Trophoblast cell (in vitro differentiated cells and primary cell): ENCODE measurements at regions not wholly inside any gene's neighbourhood (a gene's known extent, or its start where the extent isn't known, plus 50 kb on each side); places are given as distances from the start of the nearest gene placed in this dataset.

ENCODE experiments used
- DNase-seq, 2 donors: peaks; one replicate each; pipeline ENCODE4 v3.0.0-alpha.2; 2016
- H2AFZ ChIP-seq: 2 replicates; pipeline ENCODE4 v1.6.1; 2013; ENCODE audit warnings: low read length, moderate library complexity, mild to moderate bottlenecking; ENCODE audit not compliant: insufficient read depth, poor library complexity
- H2AK5ac ChIP-seq: 2 replicates; pipeline ENCODE4 v1.6.1; 2013; ENCODE audit warnings: mild to moderate bottlenecking, low read length
- H2BK120ac ChIP-seq: 2 replicates; pipeline ENCODE4 v1.6.1; 2013; ENCODE audit warnings: low read length, mild to moderate bottlenecking, moderate library complexity; ENCODE audit not compliant: insufficient read depth, poor library complexity
- H2BK12ac ChIP-seq: 2 replicates; pipeline ENCODE4 v1.6.1; 2013; ENCODE audit warnings: mild to moderate bottlenecking, low read length, moderate library complexity
- H2BK5ac ChIP-seq: 2 replicates; pipeline ENCODE4 v1.6.1; 2013; ENCODE audit warnings: low read length, low read depth, moderate library complexity, mild to moderate bottlenecking; ENCODE audit not compliant: poor library complexity
- H3K14ac ChIP-seq: 2 replicates; pipeline ENCODE4 v1.6.1; 2013; ENCODE audit warnings: mild to moderate bottlenecking, low read length
- H3K18ac ChIP-seq: 2 replicates; pipeline ENCODE4 v1.6.1; 2013; ENCODE audit warnings: mild to moderate bottlenecking, low read length
- H3K23ac ChIP-seq: 2 replicates; pipeline ENCODE4 v1.6.1; 2013; ENCODE audit warnings: low read length
- H3K27ac ChIP-seq: 2 replicates; pipeline ENCODE4 v1.5.1; 2013; ENCODE audit warnings: low read depth, mild to moderate bottlenecking, inconsistent platforms, low read length, moderate library complexity
- H3K27me3 ChIP-seq: 2 replicates; pipeline ENCODE4 v1.6.1; 2013; ENCODE audit warnings: inconsistent platforms, mild to moderate bottlenecking, low read length, moderate library complexity; ENCODE audit not compliant: insufficient read depth
- H3K36me3 ChIP-seq, 2 experiments: 1 replicate in 1 of 2; 2 replicates in 1 of 2; pipeline ENCODE4 v1.6.1; 2013; ENCODE audit warnings: low read length in 2 of 2, mild to moderate bottlenecking in 2 of 2, moderate library complexity in 1 of 2; ENCODE audit not compliant: insufficient read depth in 2 of 2, control insufficient read depth in 1 of 2
- H3K4ac ChIP-seq: 2 replicates; pipeline ENCODE4 v1.6.1; 2013; ENCODE audit warnings: low read depth, mild to moderate bottlenecking, low read length, moderate library complexity
- H3K4me1 ChIP-seq, 2 experiments: 1 replicate in 1 of 2; 2 replicates in 1 of 2; pipeline ENCODE4 v1.6.1; 2013; ENCODE audit warnings: low read length in 2 of 2, mild to moderate bottlenecking in 2 of 2, moderate library complexity in 1 of 2; ENCODE audit not compliant: insufficient read depth in 2 of 2, control insufficient read depth in 1 of 2
- H3K4me2 ChIP-seq: 2 replicates; pipeline ENCODE4 v1.6.1; 2013; ENCODE audit warnings: inconsistent platforms, mild to moderate bottlenecking, low read length, moderate library complexity
- H3K4me3 ChIP-seq: 2 replicates; pipeline ENCODE4 v1.5.1; 2013; ENCODE audit warnings: mild to moderate bottlenecking, low read depth, low read length, inconsistent platforms
- H3K79me1 ChIP-seq: one replicate; pipeline ENCODE4 v1.6.1; 2013; ENCODE audit warnings: low read length
- H3K79me2 ChIP-seq: 2 replicates; pipeline ENCODE4 v1.6.1; 2013; ENCODE audit warnings: low read length, mild to moderate bottlenecking; ENCODE audit not compliant: control insufficient read depth, insufficient read depth, poor library complexity
- H3K9ac ChIP-seq: 2 replicates; pipeline ENCODE4 v1.6.1; 2013; ENCODE audit warnings: mild to moderate bottlenecking, low read length
- H3K9me3 ChIP-seq: 2 replicates; pipeline ENCODE4 v1.6.1; 2013; ENCODE audit warnings: low read depth, mild to moderate bottlenecking, control low read depth, inconsistent platforms, low read length; ENCODE audit not compliant: insufficient read depth
- H4K12ac ChIP-seq: 2 replicates; pipeline ENCODE4 v1.6.1; 2013; ENCODE audit warnings: low read depth, mild to moderate bottlenecking, low read length, moderate library complexity
- H4K8ac ChIP-seq: 2 replicates; pipeline ENCODE4 v1.6.1; 2013; ENCODE audit warnings: low read depth, mild to moderate bottlenecking, low read length, moderate library complexity
- H4K91ac ChIP-seq: one replicate; pipeline ENCODE4 v1.6.1; 2013; ENCODE audit warnings: low read depth, mild to moderate bottlenecking, low read length, moderate library complexity
- WGBS: extraction: QIAGEN DNeasy Blood & Tissue Kit; methylation state at CpG from one replicate; pipeline ENCODE4 v1.1.7; 2013; ENCODE audit warnings: missing lambda C conversion rate; ENCODE audit not compliant: insufficient read length, insufficient coverage; ENCODE audit errors: extremely low coverage; 5-methylcytosine and 5-hydroxymethylcytosine counted together

DNA sequence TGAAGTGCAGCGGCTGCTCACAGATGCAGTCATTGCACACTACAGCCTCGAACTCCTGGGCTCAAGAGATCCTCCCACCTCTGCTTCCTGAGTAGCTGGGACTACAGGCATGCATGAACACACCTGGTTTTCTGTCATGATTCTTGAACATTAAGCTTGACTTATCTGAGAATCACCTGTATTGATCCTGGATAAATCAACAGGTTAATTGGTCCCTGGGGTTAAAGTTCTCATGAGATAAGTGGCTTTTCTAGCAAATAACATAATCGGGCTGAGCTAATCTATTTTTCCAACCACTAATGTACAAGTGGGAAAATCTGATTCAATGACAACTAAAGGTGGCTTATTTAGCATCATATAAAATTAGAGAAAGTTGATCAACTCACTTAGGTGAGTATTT is 56.0 kb upstream of the LRAT start:
- H3K79me1 ChIP-seq = no peaks in the 10 kb centered on the region
- H2BK12ac ChIP-seq = no peak overlapping the region
- H3K79me2 ChIP-seq = no peaks in the 10 kb centered on the region
- no peak overlapping the region for H2BK120ac ChIP-seq
- no peaks in the 10 kb centered on the region for H3K9me3 ChIP-seq
- H3K14ac ChIP-seq = no peak overlapping the region
- no peak overlapping the region for H4K12ac ChIP-seq
- no peak overlapping the region for H3K4me3 ChIP-seq
- no peak overlapping the region for H3K4me2 ChIP-seq
- H3K36me3 ChIP-seq = no peaks in the 10 kb centered on the region
- H3K27me3 ChIP-seq = no peaks in the 10 kb centered on the region
- H2BK5ac ChIP-seq = no peak overlapping the region
- no peak overlapping the region for H3K27ac ChIP-seq
- H3K23ac ChIP-seq = no peak overlapping the region
- H4K91ac ChIP-seq = no peak overlapping the region
- no CpG with 5 or more reads among the region's 3 CpGs for WGBS
- no peak overlapping the region for H2AK5ac ChIP-seq
- no peak overlapping the region for H2AFZ ChIP-seq
- no peak for DNase-seq
- H3K9ac ChIP-seq = no peak overlapping the region
- no peak overlapping the region for H4K8ac ChIP-seq
- no peak overlapping the region for H3K4ac ChIP-seq
- H3K4me1 ChIP-seq = no peaks in the 10 kb centered on the region
- no peak overlapping the region for H3K18ac ChIP-seq

- H2AFZ ChIP-seq = no peak overlapping the region
- no peak overlapping the region for H3K9ac ChIP-seq
- H2AK5ac ChIP-seq = no peak overlapping the region
- no peak overlapping the region for H3K4ac ChIP-seq
- H3K9me3 ChIP-seq = no peaks in the 10 kb centered on the region
- no peaks in the 10 kb centered on the region for H3K79me1 ChIP-seq
- H3K18ac ChIP-seq = no peak overlapping the region
- no peak overlapping the region for H3K4me3 ChIP-seq
- no peaks in the 10 kb centered on the region for H3K27me3 ChIP-seq
- no peak overlapping the region for H2BK5ac ChIP-seq
- H3K4me2 ChIP-seq = no peak overlapping the region
- no peak overlapping the region for H2BK120ac ChIP-seq
- H2BK12ac ChIP-seq = no peak overlapping the region
- no peaks in the 10 kb centered on the region for H3K4me1 ChIP-seq
- H3K27ac ChIP-seq = no peak overlapping the region
- H4K8ac ChIP-seq = no peak overlapping the region
- H4K12ac ChIP-seq = no peak overlapping the region
- H3K23ac ChIP-seq = no peak overlapping the region
- H4K91ac ChIP-seq = no peak overlapping the region
- no CpG with 5 or more reads among the region's 2 CpGs for WGBS
- H3K14ac ChIP-seq = no peak overlapping the region
- no peak for DNase-seq
- no peaks in the 10 kb centered on the region for H3K79me2 ChIP-seq
- H3K36me3 ChIP-seq = no peaks in the 10 kb centered on the region
Observed at GRCh38 chr4:154691229-154691628, 52.6 kb upstream of the LRAT start.

GRCh38 chr4:154692304-154692818 is 51.4 kb upstream of the LRAT start:
- WGBS = no CpG with 5 or more reads among the region's 3 CpGs

More at GRCh38 chr4:154692304-154692818, 51.4 kb upstream of the LRAT start:
- no peaks in the 10 kb centered on the region for H3K79me2 ChIP-seq
- no peaks in the 10 kb centered on the region for H3K36me3 ChIP-seq
- no peak overlapping the region for H2BK12ac ChIP-seq
- no peak overlapping the region for H3K27ac ChIP-seq
- no peak overlapping the region for H3K4ac ChIP-seq
- no peak overlapping the region for H2BK120ac ChIP-seq
- H3K4me3 ChIP-seq = no peak overlapping the region
- H3K9me3 ChIP-seq = no peaks in the 10 kb centered on the region
- no peak overlapping the region for H2AFZ ChIP-seq
- H2BK5ac ChIP-seq = no peak overlapping the region
- no peak for DNase-seq
- no peaks in the 10 kb centered on the region for H3K79me1 ChIP-seq
- H3K4me1 ChIP-seq = no peaks in the 10 kb centered on the region
- H3K27me3 ChIP-seq = no peaks in the 10 kb centered on the region
- H4K8ac ChIP-seq = no peak overlapping the region
- H3K4me2 ChIP-seq = no peak overlapping the region
- no peak overlapping the region for H3K18ac ChIP-seq
- no peak overlapping the region for H3K23ac ChIP-seq
- H2AK5ac ChIP-seq = no peak overlapping the region
- H4K12ac ChIP-seq = no peak overlapping the region
- H3K9ac ChIP-seq = no peak overlapping the region
- no peak overlapping the region for H3K14ac ChIP-seq
- H4K91ac ChIP-seq = no peak overlapping the region
